DOHH2 (cell line): ENCODE measurements at regions not wholly inside any gene's neighbourhood (a gene's known extent, or its start where the extent isn't known, plus 50 kb on each side); places are given as distances from the start of the nearest gene placed in this dataset.

ENCODE experiments used
- EZH2phosphoT487 ChIP-seq: fragments of 200-600 bp; sonication (generic); IDR thresholded peaks from 2 replicates; pipeline ENCODE4 v1.6.1; 2017; ENCODE audit warnings: borderline replicate concordance, mild to moderate bottlenecking, antibody characterized with exemption, low read length, moderate library complexity, mixed read lengths
- TF ChIP-seq, protein P1 (sequence below): fragments of 200-600 bp; sonication (generic); IDR thresholded peaks from one replicate; pipeline ENCODE4 v1.5.1; 2014; ENCODE audit warnings: antibody characterized with exemption, mild to moderate bottlenecking, low read depth, low read length; ENCODE audit not compliant: poor library complexity, severe bottlenecking

- TF ChIP-seq, protein P1, sequence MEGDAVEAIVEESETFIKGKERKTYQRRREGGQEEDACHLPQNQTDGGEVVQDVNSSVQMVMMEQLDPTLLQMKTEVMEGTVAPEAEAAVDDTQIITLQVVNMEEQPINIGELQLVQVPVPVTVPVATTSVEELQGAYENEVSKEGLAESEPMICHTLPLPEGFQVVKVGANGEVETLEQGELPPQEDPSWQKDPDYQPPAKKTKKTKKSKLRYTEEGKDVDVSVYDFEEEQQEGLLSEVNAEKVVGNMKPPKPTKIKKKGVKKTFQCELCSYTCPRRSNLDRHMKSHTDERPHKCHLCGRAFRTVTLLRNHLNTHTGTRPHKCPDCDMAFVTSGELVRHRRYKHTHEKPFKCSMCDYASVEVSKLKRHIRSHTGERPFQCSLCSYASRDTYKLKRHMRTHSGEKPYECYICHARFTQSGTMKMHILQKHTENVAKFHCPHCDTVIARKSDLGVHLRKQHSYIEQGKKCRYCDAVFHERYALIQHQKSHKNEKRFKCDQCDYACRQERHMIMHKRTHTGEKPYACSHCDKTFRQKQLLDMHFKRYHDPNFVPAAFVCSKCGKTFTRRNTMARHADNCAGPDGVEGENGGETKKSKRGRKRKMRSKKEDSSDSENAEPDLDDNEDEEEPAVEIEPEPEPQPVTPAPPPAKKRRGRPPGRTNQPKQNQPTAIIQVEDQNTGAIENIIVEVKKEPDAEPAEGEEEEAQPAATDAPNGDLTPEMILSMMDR = no peak
- no peak for TF ChIP-seq EZH2phosphoT487
Measured at GRCh38 chr6:7050004-7050403, 57.8 kb upstream of the RREB1 start.
